Astrocyte (in vitro differentiated cells and primary cell): ENCODE measurements at regions not wholly inside any gene's neighbourhood (a gene's known extent, or its start where the extent isn't known, plus 50 kb on each side); places are given as distances from the start of the nearest gene placed in this dataset.

ENCODE experiments used
- DNase-seq: peaks from one replicate; pipeline ENCODE4 v3.0.0-alpha.2; 2010; ENCODE audit warnings: low read depth
- FAIRE-seq: peaks from 2 replicates; lab custom pipeline; 2011; peaks lifted over from hg19 to GRCh38; lab: Jason Lieb, UNC
- H2AFZ ChIP-seq: 2 replicates; pipeline ENCODE4 v1.6.0; 2012; ENCODE audit warnings: low read depth, low read length, inconsistent platforms
- H3K27ac ChIP-seq: 2 replicates; pipeline ENCODE4 v1.5.1; 2011; ENCODE audit warnings: low read depth, low read length, inconsistent platforms
- H3K27me3 ChIP-seq: 2 replicates; pipeline ENCODE4 v1.6.0; 2011; ENCODE audit warnings: low read length, inconsistent platforms; ENCODE audit not compliant: insufficient read depth
- H3K36me3 ChIP-seq: 2 replicates; pipeline ENCODE4 v1.5.1; 2011; ENCODE audit warnings: low read length, inconsistent platforms; ENCODE audit not compliant: insufficient read depth
- H3K4me1 ChIP-seq: 2 replicates; pipeline ENCODE4 v1.5.1; 2011; ENCODE audit warnings: low read length, inconsistent platforms; ENCODE audit not compliant: insufficient read depth
- H3K4me2 ChIP-seq: 2 replicates; pipeline ENCODE4 v1.6.0; 2012; ENCODE audit warnings: low read length, inconsistent platforms
- H3K4me3 ChIP-seq: 2 replicates; pipeline ENCODE4 v1.5.1; 2011; ENCODE audit warnings: low read depth, mild to moderate bottlenecking, low read length, inconsistent platforms; ENCODE audit not compliant: insufficient read depth
- H3K79me2 ChIP-seq: 2 replicates; pipeline ENCODE4 v1.6.0; 2012; ENCODE audit warnings: mild to moderate bottlenecking, low read length, inconsistent platforms; ENCODE audit not compliant: insufficient read depth
- H3K9ac ChIP-seq: 2 replicates; pipeline ENCODE4 v1.6.0; 2012; ENCODE audit warnings: mild to moderate bottlenecking, low read length, inconsistent platforms
- H3K9me3 ChIP-seq: 2 replicates; pipeline ENCODE4 v1.5.1; 2012; ENCODE audit warnings: low read depth, mild to moderate bottlenecking, low read length, inconsistent platforms; ENCODE audit not compliant: insufficient read depth
- H4K20me1 ChIP-seq: 2 replicates; pipeline ENCODE4 v1.6.0; 2012; ENCODE audit warnings: low read length, inconsistent platforms; ENCODE audit not compliant: insufficient read depth
- H3K27ac Mint-ChIP-seq: one replicate; pipeline ENCODE4 v1.8.0; 2021; ENCODE audit warnings: mild to moderate bottlenecking, mixed read lengths; ENCODE audit not compliant: unreplicated experiment
- H3K27me3 Mint-ChIP-seq: one replicate; pipeline ENCODE4 v1.8.0; 2021; ENCODE audit warnings: low read depth, mixed read lengths; ENCODE audit not compliant: unreplicated experiment
- H3K36me3 Mint-ChIP-seq: one replicate; pipeline ENCODE4 v1.8.0; 2021; ENCODE audit warnings: low read depth, mixed read lengths; ENCODE audit not compliant: unreplicated experiment
- H3K4me1 Mint-ChIP-seq: one replicate; pipeline ENCODE4 v1.8.0; 2021; ENCODE audit warnings: low read depth, mixed read lengths; ENCODE audit not compliant: unreplicated experiment
- H3K4me3 Mint-ChIP-seq: one replicate; pipeline ENCODE4 v1.8.0; 2021; ENCODE audit warnings: mild to moderate bottlenecking, moderate library complexity, mixed read lengths; ENCODE audit not compliant: unreplicated experiment
- H3K9me3 Mint-ChIP-seq: one replicate; pipeline ENCODE4 v1.8.0; 2021; ENCODE audit warnings: mild to moderate bottlenecking, mixed read lengths; ENCODE audit not compliant: unreplicated experiment
- EZH2 ChIP-seq: IDR thresholded peaks from 2 replicates; pipeline ENCODE4 v1.6.1; 2012; ENCODE audit warnings: mild to moderate bottlenecking, low read length, inconsistent platforms; ENCODE audit not compliant: insufficient read depth
- TF ChIP-seq, protein P1 (sequence below): IDR thresholded peaks from 2 replicates; pipeline ENCODE4 v1.5.1; 2011; ENCODE audit warnings: low read depth, mild to moderate bottlenecking, inconsistent platforms, low read length, moderate library complexity; ENCODE audit not compliant: insufficient read depth

DNA sequence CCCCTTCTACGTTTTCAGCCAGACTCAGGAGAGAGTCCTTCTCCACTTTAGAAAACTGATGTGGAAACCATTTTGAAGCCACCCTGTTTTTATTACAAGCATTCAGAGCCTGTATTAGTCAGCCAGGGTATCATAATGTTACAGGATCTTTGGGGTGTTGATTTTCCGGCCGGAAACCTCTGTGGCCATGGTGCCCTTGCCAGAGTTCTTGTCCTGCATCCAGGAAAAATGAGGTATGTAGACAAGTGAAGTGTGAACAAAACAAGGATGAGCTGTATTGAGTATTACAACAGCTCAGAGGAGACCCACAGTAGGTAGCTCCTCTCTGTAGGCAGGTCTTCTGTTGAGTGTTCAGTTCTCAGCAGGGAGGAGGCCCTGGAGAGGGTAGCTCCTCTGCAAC is 241.0 kb upstream of the COPS8 start:
- H3K27ac ChIP-seq: no peak overlapping the region
- H4K20me1 ChIP-seq: no peaks in the 10 kb centered on the region
- no peak overlapping the region for H3K9ac ChIP-seq
- Mint-ChIP-seq H3K4me3 (no peak overlapping the region), H3K27ac (no peak overlapping the region), H3K27me3 (peaks cover 15% of the 10 kb centered on the region), H3K4me1 (peaks cover 3% of the 10 kb centered on the region), H3K9me3 (peaks cover 10% of the 10 kb centered on the region), H3K36me3 (no peaks in the 10 kb centered on the region)
- FAIRE-seq: no peak
- DNase-seq: no peak
- H3K4me3 ChIP-seq: no peak overlapping the region
- H3K4me1 ChIP-seq: no peaks in the 10 kb centered on the region
- H3K36me3 ChIP-seq: no peaks in the 10 kb centered on the region
- no peaks in the 10 kb centered on the region for H3K9me3 ChIP-seq
- H3K27me3 ChIP-seq: peaks cover 12% of the 10 kb centered on the region
- no peaks in the 10 kb centered on the region for H3K79me2 ChIP-seq
- no peak overlapping the region for H3K4me2 ChIP-seq
- H2AFZ ChIP-seq: no peak overlapping the region
- TF ChIP-seq EZH2: no peak
- TF ChIP-seq, protein P1, sequence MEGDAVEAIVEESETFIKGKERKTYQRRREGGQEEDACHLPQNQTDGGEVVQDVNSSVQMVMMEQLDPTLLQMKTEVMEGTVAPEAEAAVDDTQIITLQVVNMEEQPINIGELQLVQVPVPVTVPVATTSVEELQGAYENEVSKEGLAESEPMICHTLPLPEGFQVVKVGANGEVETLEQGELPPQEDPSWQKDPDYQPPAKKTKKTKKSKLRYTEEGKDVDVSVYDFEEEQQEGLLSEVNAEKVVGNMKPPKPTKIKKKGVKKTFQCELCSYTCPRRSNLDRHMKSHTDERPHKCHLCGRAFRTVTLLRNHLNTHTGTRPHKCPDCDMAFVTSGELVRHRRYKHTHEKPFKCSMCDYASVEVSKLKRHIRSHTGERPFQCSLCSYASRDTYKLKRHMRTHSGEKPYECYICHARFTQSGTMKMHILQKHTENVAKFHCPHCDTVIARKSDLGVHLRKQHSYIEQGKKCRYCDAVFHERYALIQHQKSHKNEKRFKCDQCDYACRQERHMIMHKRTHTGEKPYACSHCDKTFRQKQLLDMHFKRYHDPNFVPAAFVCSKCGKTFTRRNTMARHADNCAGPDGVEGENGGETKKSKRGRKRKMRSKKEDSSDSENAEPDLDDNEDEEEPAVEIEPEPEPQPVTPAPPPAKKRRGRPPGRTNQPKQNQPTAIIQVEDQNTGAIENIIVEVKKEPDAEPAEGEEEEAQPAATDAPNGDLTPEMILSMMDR: no peak

DNA sequence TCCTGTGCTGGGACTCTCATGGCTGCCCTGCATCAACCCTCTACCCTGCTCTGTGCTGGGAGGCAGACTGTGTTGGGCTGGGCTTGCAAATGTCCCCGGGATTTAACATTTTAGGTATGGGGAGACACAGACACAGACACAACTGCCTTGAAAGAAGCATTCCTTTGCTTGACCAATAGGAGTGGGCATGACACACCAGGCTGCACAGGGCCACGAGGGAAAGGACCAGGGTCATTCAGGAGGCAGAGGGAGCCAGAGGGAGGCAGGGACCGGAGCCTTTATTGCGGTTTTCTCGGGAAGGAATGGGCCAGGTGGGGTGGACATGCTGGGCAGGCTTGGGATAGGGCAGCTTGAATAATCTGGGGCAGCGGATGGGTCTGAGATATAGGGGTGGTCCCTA is 238.7 kb upstream of the COPS8 start:
- Histone ChIP-seq H3K27ac (no peak overlapping the region), H3K4me3 (no peak overlapping the region), H3K9ac (no peak overlapping the region), H3K27me3 (peaks cover 12% of the 10 kb centered on the region), H3K79me2 (no peaks in the 10 kb centered on the region), H3K4me2 (no peak overlapping the region), H3K9me3 (no peaks in the 10 kb centered on the region), H2AFZ (no peak overlapping the region), H3K4me1 (no peaks in the 10 kb centered on the region), H3K36me3 (no peaks in the 10 kb centered on the region), H4K20me1 (no peaks in the 10 kb centered on the region)
- H3K27me3 Mint-ChIP-seq: peaks cover 16% of the 10 kb centered on the region
- no peak for DNase-seq
- peaks cover 12% of the 10 kb centered on the region for H3K9me3 Mint-ChIP-seq
- TF ChIP-seq, protein P1: no peak
- no peak for TF ChIP-seq EZH2
- no peaks in the 10 kb centered on the region for H3K36me3 Mint-ChIP-seq
- H3K27ac Mint-ChIP-seq: no peak overlapping the region
- no peak overlapping the region for H3K4me3 Mint-ChIP-seq
- peaks cover 3% of the 10 kb centered on the region for H3K4me1 Mint-ChIP-seq
- no peak for FAIRE-seq

DNA sequence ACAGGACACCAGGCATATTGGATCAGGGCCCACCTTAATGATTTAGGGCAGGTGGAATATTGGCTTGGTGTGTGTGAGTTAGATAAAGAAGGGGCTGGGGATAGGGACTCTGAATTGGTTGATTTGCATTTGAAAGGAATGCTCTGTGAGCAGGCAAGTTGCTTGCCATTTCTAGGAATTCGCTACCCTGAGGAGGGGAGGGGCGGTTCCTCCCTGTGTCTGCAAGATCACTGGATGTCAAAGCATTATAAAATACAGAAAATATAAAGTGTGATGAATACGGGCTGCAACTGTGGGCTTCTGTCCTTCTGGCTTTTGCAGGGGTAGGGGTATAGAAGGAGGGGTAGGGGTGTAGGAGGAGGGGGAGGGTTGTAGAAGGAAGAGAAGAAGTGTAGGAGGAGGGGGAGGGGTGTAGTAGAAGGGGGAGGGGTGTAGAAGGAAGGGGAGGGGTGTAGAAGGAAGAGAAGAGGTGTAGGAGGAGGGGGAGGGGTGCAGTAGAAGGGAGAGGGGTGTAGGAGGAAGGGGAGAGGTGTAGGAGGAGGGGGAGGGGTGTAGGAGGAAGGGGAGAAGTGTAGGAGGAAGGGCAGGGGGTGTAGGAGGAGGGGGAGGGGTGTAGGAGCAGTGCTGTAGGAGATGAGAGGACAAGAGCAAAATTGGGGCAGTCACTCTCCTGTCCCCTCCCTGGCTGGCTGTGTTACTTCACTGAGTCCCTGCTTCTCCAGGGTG is 238.0 kb upstream of the COPS8 start:
- Histone ChIP-seq H3K27ac (no peak overlapping the region), H3K27me3 (peaks cover 12% of the 10 kb centered on the region), H3K36me3 (no peaks in the 10 kb centered on the region), H3K79me2 (no peaks in the 10 kb centered on the region), H4K20me1 (no peaks in the 10 kb centered on the region), H3K4me1 (no peaks in the 10 kb centered on the region), H2AFZ (no peak overlapping the region), H3K4me2 (no peak overlapping the region), H3K9me3 (no peaks in the 10 kb centered on the region), H3K9ac (no peak overlapping the region), H3K4me3 (no peak overlapping the region)
- Mint-ChIP-seq H3K4me1 (peaks cover 3% of the 10 kb centered on the region), H3K4me3 (no peak overlapping the region), H3K27ac (no peak overlapping the region), H3K36me3 (no peaks in the 10 kb centered on the region), H3K9me3 (peaks cover 12% of the 10 kb centered on the region), H3K27me3 (peaks cover 14% of the 10 kb centered on the region)
- no peak for DNase-seq
- no peak for TF ChIP-seq EZH2
- TF ChIP-seq, protein P1: no peak
- FAIRE-seq: no peak
